ENCODE measurements at regions not wholly inside any gene's neighbourhood (a gene's known extent, or its start where the extent isn't known, plus 50 kb on each side); places are given as distances from the start of the nearest gene placed in this dataset.

DNA sequence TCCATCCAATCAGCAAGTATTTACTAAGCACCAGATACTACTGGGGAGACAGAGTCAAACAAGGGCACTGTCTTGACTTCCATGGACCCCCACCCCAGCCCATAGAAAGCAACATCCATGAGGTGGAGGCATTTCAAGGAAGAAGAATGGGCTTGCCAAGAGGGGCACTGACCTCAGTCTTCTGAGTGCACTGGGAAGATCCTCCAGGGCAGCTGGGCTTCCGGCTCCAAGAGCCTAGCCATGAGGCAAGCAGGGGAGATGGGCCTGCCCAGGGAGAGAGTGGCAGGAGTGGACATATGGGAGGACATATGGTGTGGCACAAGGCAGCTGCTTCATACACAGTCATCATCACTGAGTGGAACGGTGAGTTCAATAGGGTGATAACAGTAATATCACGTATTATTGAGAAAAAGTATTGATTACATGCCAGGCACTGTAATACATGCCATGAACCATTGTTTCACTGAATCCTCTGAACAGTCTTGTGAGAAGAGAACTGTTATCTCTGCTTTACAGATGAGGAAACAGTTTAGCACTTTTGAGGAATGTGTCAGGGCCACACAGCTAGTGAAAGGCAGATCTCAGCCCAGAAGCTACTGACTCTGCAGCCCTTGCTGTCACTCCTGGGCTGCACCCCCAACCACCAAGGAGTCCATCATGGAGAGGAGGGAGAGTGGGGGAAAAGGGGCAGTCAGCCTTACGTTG, 331.7 kb upstream of the ZMIZ1 start:
- TF ChIP-seq CTCF (IDR thresholded peaks at IDR 0.05) (no peak), POLR2AphosphoS5 (IDR thresholded peaks at IDR 0.05) (no peak), POLR2A (IDR thresholded peaks at IDR 0.05) (no peak), EP300 (IDR thresholded peaks at IDR 0.05) (no peak)
